Adrenal gland (tissue), 9 donors: ENCODE measurements at regions not wholly inside any gene's neighbourhood (a gene's known extent, or its start where the extent isn't known, plus 50 kb on each side); places are given as distances from the start of the nearest gene placed in this dataset.
A peak's percentile ranks its signal among the peaks of the same experiment; 100 is the strongest.

Experiments
- DNase-seq, 7 donors: peaks; one replicate each; pipeline ENCODE4 v3.0.0-alpha.2; 2019 to 2020
- H3K27ac ChIP-seq, 5 donors: fragments of 200-600 bp; sonication (generic) in 4 of 5; 1 replicate in 3 of 5; 2 replicates in 2 of 5; pipeline versions ENCODE4 v1.5.1 to v1.8.0; 2016 to 2020; ENCODE audit warnings: mild to moderate bottlenecking in 1 of 5
- H3K27me3 ChIP-seq: fragments of 200-600 bp; 2 replicates; pipeline ENCODE4 v1.8.0; 2021
- H3K36me3 ChIP-seq, 2 donors: fragments of 200-600 bp; replicated peaks in 1 of 2; 1 replicate in 1 of 2; 2 replicates in 1 of 2; pipeline versions ENCODE4 v1.5.1 to v1.8.0; 2018 to 2022
- H3K4me1 ChIP-seq, 2 donors: fragments of 200-600 bp; replicated peaks in 1 of 2; 1 replicate in 1 of 2; 2 replicates in 1 of 2; pipeline versions ENCODE4 v1.5.1 to v1.8.0; 2018 to 2021
- H3K4me3 ChIP-seq, 4 donors: fragments of 200-600 bp; sonication (generic) in 3 of 4; one replicate each; pipeline ENCODE4 v1.5.1; 2016 to 2018
- H3K9me3 ChIP-seq, 3 donors: fragments of 200-600 bp; sonication (generic) in 1 of 3; replicated peaks in 1 of 3; 1 replicate in 2 of 3; 2 replicates in 1 of 3; pipeline versions ENCODE4 v1.5.1 to v1.8.0; 2016 to 2021
- POLR2A ChIP-seq, 2 donors: fragments of 450-650 bp; IDR thresholded peaks; one replicate each; pipeline ENCODE4 v1.6.1; 2017; ENCODE audit warnings: antibody characterized with exemption in 2 of 2, mild to moderate bottlenecking in 2 of 2, moderate library complexity in 1 of 2
- WGBS, 4 donors: extraction: QIAGEN DNeasy Blood & Tissue Kit in 2 of 4; methylation state at CpG; one replicate each; pipeline versions ENCODE4 v1.1.5 to v1.1.7; 2013 to 2017; 5-methylcytosine and 5-hydroxymethylcytosine counted together
- intact Hi-C, 2 donors: fragments of 100-400 bp; cut with DNase I; formaldehyde crosslinking; loops; one replicate each; pipeline versions ENCODE4 v1.14.1 to v1.15.0; 2022 to 2023
- TF ChIP-seq, protein P1 (sequence below), 6 experiments: fragments of 450-650 bp in 4 of 6; fragments of 200-600 bp in 2 of 6; sonication (generic) in 1 of 6; IDR thresholded peaks; 1 replicate in 5 of 6; 2 replicates in 1 of 6; pipeline versions ENCODE4 v1.5.1 to v1.8.0; 2016 to 2021; ENCODE audit warnings: antibody characterized with exemption in 6 of 6, mild to moderate bottlenecking in 2 of 6, moderate library complexity in 1 of 6
- donor health status: healthy with polysubstance abuse.
- donor health status: Bipolar disorder and iron deficiency.
- donor health status: DM: yes; HTN: yes; CAD: no.
- donor health status: DM: no; HTN: no; CAD: no.
- donor health status: DM: no; HTN: no; CAD: no.

GRCh38 chr10:124156524-124157260, 63.3 kb upstream of the CHST15 start:
- Histone ChIP-seq H3K9me3 (no peaks in the 10 kb centered on the region), H3K27me3 (no peaks in the 10 kb centered on the region), H3K4me3 (no peak overlapping the region), H3K27ac (peak overlapping the region in 3 of 5 donors; percentile 6 to 77 (median 64)), H3K4me1 (peaks cover 16 to 32% of the 10 kb centered on the region in 2 donors), H3K36me3 (no peaks in the 10 kb centered on the region)
- peak in 3 of 7 donors; percentile 38 to 56 (median 45) for DNase-seq
- intact Hi-C loops = no loop called here
- no peak for TF ChIP-seq POLR2A (IDR thresholded peaks at IDR 0.05)
- TF ChIP-seq, protein P1, sequence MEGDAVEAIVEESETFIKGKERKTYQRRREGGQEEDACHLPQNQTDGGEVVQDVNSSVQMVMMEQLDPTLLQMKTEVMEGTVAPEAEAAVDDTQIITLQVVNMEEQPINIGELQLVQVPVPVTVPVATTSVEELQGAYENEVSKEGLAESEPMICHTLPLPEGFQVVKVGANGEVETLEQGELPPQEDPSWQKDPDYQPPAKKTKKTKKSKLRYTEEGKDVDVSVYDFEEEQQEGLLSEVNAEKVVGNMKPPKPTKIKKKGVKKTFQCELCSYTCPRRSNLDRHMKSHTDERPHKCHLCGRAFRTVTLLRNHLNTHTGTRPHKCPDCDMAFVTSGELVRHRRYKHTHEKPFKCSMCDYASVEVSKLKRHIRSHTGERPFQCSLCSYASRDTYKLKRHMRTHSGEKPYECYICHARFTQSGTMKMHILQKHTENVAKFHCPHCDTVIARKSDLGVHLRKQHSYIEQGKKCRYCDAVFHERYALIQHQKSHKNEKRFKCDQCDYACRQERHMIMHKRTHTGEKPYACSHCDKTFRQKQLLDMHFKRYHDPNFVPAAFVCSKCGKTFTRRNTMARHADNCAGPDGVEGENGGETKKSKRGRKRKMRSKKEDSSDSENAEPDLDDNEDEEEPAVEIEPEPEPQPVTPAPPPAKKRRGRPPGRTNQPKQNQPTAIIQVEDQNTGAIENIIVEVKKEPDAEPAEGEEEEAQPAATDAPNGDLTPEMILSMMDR (IDR thresholded peaks at IDR 0.05) = no peak
- WGBS, 4 donors = 50 to 66% (median 57%) methylated on average over 5 to 17 of the region's 17 CpGs

- DNase-seq = peak in 5 of 7 donors; percentile 32 to 65 (median 42)
- Histone ChIP-seq H3K27me3 (no peaks in the 10 kb centered on the region), H3K4me1 (peaks cover 16 to 32% of the 10 kb centered on the region in 2 donors), H3K27ac (peak overlapping the region in 3 of 5 donors; percentile 50 to 77 (median 64)), H3K9me3 (no peaks in the 10 kb centered on the region), H3K4me3 (no peak overlapping the region), H3K36me3 (no peaks in the 10 kb centered on the region)
- TF ChIP-seq POLR2A (IDR thresholded peaks at IDR 0.05) = no peak
- TF ChIP-seq, protein P1 (IDR thresholded peaks at IDR 0.05) = no peak
- intact Hi-C loops = no loop called here
- 31 to 48% (median 44%) methylated on average over 10 to 17 of the region's 17 CpGs for WGBS, 4 donors
Measured at GRCh38 chr10:124155781-124156435, 62.5 kb upstream of the CHST15 start.

- Histone ChIP-seq H3K27me3 (no peaks in the 10 kb centered on the region), H3K4me3 (no peak overlapping the region), H3K36me3 (no peaks in the 10 kb centered on the region), H3K27ac (peak overlapping the region in 4 of 5 donors; percentile 6 to 81 (median 32)), H3K4me1 (peaks cover 16 to 32% of the 10 kb centered on the region in 2 donors), H3K9me3 (no peaks in the 10 kb centered on the region)
- DNase-seq = peak in 6 of 7 donors; percentile 29 to 80 (median 48)
- WGBS, 4 donors = 38 to 46% (median 39%) methylated on average over 16 to 20 of the region's 20 CpGs
- no peak for TF ChIP-seq POLR2A (IDR thresholded peaks at IDR 0.05)
- TF ChIP-seq, protein P1 (IDR thresholded peaks at IDR 0.05) = no peak
- intact Hi-C loops = no loop called here
Measured at GRCh38 chr10:124153023-124153826, 59.8 kb upstream of the CHST15 start.
